Stimulated activated CD4-positive, alpha-beta T cell treated with anti-CD3 and anti-CD28 coated beads, Interleukin-1b, Interleukin-23, amount 100 ng/mL, for 1 hour (primary cell): ENCODE measurements at regions not wholly inside any gene's neighbourhood (a gene's known extent, or its start where the extent isn't known, plus 50 kb on each side); places are given as distances from the start of the nearest gene placed in this dataset.

Experiments used
- DNase-seq, 2 donors: peaks; one replicate each; pipeline ENCODE4 v3.0.0-alpha.2; 2020; ENCODE audit warnings: low read depth in 2 of 2

GRCh38 chr15:99508852-99509251 is 56.9 kb upstream of the MEF2A start:
- no peak for DNase-seq

- DNase-seq = no peak
Measured at GRCh38 chr15:99509686-99510461, 55.9 kb upstream of the MEF2A start.

- no peak for DNase-seq
Measured at GRCh38 chr15:99511531-99511865, 54.3 kb upstream of the MEF2A start.

- DNase-seq = no peak
Measured at GRCh38 chr15:99511866-99512661, 53.7 kb upstream of the MEF2A start.

GRCh38 chr15:99514306-99514705 is 51.5 kb upstream of the MEF2A start:
- DNase-seq = no peak
